CD14-positive monocyte (primary cell): ENCODE measurements at regions not wholly inside any gene's neighbourhood (a gene's known extent, or its start where the extent isn't known, plus 50 kb on each side); places are given as distances from the start of the nearest gene placed in this dataset.

Experiments
- DNase-seq, 3 donors: peaks; one replicate each; pipeline ENCODE4 v3.0.0-alpha.2; 2011 to 2022
- H2AFZ ChIP-seq: 2 replicates; pipeline ENCODE4 v1.6.0; 2012; ENCODE audit warnings: mild to moderate bottlenecking, low read depth, low read length, inconsistent platforms; ENCODE audit not compliant: insufficient read depth, poor library complexity, severe bottlenecking
- H3K27ac ChIP-seq, 2 donors: 1 replicate in 1 of 2; 2 replicates in 1 of 2; pipeline ENCODE4 v1.5.1; 2012 to 2013; ENCODE audit warnings: low read length in 2 of 2, control low read depth in 1 of 2, inconsistent platforms in 1 of 2, low read depth in 1 of 2, mild to moderate bottlenecking in 1 of 2
- H3K27me3 ChIP-seq, 2 donors: one replicate each; pipeline versions ENCODE4 v1.6.0 to v1.6.1; 2011 to 2013; ENCODE audit warnings: low read length in 2 of 2; ENCODE audit not compliant: control insufficient read depth in 2 of 2, insufficient read depth in 2 of 2
- H3K36me3 ChIP-seq, 2 donors: replicated peaks in 1 of 2; 1 replicate in 1 of 2; 2 replicates in 1 of 2; pipeline versions ENCODE4 v1.5.1 to v1.6.1; 2012 to 2013; ENCODE audit warnings: low read length in 2 of 2, control low read depth in 1 of 2, inconsistent platforms in 1 of 2, mild to moderate bottlenecking in 1 of 2; ENCODE audit not compliant: insufficient read depth in 2 of 2, control insufficient read depth in 1 of 2
- H3K4me1 ChIP-seq, 2 donors: 1 replicate in 1 of 2; 2 replicates in 1 of 2; pipeline versions ENCODE4 v1.5.1 to v1.6.1; 2012 to 2013; ENCODE audit warnings: low read length in 2 of 2, control low read depth in 1 of 2, inconsistent platforms in 1 of 2, mild to moderate bottlenecking in 1 of 2, moderate library complexity in 1 of 2; ENCODE audit not compliant: insufficient read depth in 2 of 2, control insufficient read depth in 1 of 2
- H3K4me2 ChIP-seq: replicated peaks from 2 replicates; pipeline ENCODE3; 2012; ENCODE audit warnings: low read length, moderate library complexity, mild to moderate bottlenecking; ENCODE audit not compliant: poor library complexity, severe bottlenecking; ENCODE audit errors: extremely low read depth
- H3K4me3 ChIP-seq, 3 experiments: fragments of 200-600 bp in 1 of 3; sonication (generic) in 1 of 3; replicated peaks in 1 of 3; 1 replicate in 2 of 3; 2 replicates in 1 of 3; pipeline ENCODE4 v1.5.1; 2011 to 2013; ENCODE audit warnings: low read length in 3 of 3, mild to moderate bottlenecking in 3 of 3, control low read depth in 2 of 3, low read depth in 2 of 3, inconsistent platforms in 1 of 3, moderate library complexity in 1 of 3
- H3K79me2 ChIP-seq: 2 replicates; pipeline ENCODE4 v1.6.0; 2012; ENCODE audit warnings: mild to moderate bottlenecking, control low read depth, inconsistent platforms, low read length, moderate library complexity; ENCODE audit not compliant: insufficient read depth
- H3K9ac ChIP-seq: 2 replicates; pipeline ENCODE4 v1.6.0; 2017; ENCODE audit warnings: low read length, mild to moderate bottlenecking; ENCODE audit not compliant: insufficient read depth, poor library complexity, severe bottlenecking
- H3K9me3 ChIP-seq, 2 donors: replicated peaks in 1 of 2; 1 replicate in 1 of 2; 2 replicates in 1 of 2; pipeline versions ENCODE4 v1.5.1 to v1.6.1; 2012 to 2013; ENCODE audit warnings: low read length in 2 of 2, control low read depth in 1 of 2; ENCODE audit not compliant: control insufficient read depth in 1 of 2, insufficient read depth in 1 of 2
- H4K20me1 ChIP-seq: 2 replicates; pipeline ENCODE4 v1.6.0; 2012; ENCODE audit warnings: mild to moderate bottlenecking, low read length, control low read depth, moderate library complexity; ENCODE audit not compliant: insufficient read depth
- H3K27ac Mint-ChIP-seq, 7 donors: one replicate each; pipeline ENCODE4 v1.8.0; 2020; ENCODE audit warnings: mild to moderate bottlenecking in 7 of 7, mixed read lengths in 7 of 7, moderate library complexity in 6 of 7, inconsistent platforms in 2 of 7
- H3K27me3 Mint-ChIP-seq, 3 donors: one replicate each; pipeline ENCODE4 v1.8.0; 2021 to 2022; ENCODE audit warnings: low read depth in 3 of 3, mild to moderate bottlenecking in 3 of 3, mixed read lengths in 3 of 3, moderate library complexity in 3 of 3, inconsistent platforms in 1 of 3
- H3K36me3 Mint-ChIP-seq, 2 donors: one replicate each; pipeline ENCODE4 v1.8.0; 2020; ENCODE audit warnings: mixed read lengths in 2 of 2, inconsistent platforms in 1 of 2, mild to moderate bottlenecking in 1 of 2
- H3K4me1 Mint-ChIP-seq: one replicate; pipeline ENCODE4 v1.8.0; 2020; ENCODE audit warnings: mild to moderate bottlenecking, mixed read lengths
- H3K4me3 Mint-ChIP-seq, 2 donors: one replicate each; pipeline ENCODE4 v1.8.0; 2020; ENCODE audit warnings: mild to moderate bottlenecking in 2 of 2, mixed read lengths in 2 of 2, moderate library complexity in 1 of 2
- H3K9me3 Mint-ChIP-seq, 7 donors: one replicate each; pipeline ENCODE4 v1.8.0; 2020 to 2022; ENCODE audit warnings: mixed read lengths in 7 of 7, mild to moderate bottlenecking in 6 of 7, moderate library complexity in 6 of 7, inconsistent platforms in 2 of 7
- CTCF ChIP-seq: fragments of 200-600 bp; IDR thresholded peaks from one replicate; pipeline ENCODE4 v1.8.0; 2022; ENCODE audit warnings: antibody characterized with exemption, mild to moderate bottlenecking
- WGBS: methylation state at CpG from one replicate; pipeline ENCODE4 v1.1.5; 2013; ENCODE audit warnings: missing lambda C conversion rate; ENCODE audit not compliant: insufficient coverage; 5-methylcytosine and 5-hydroxymethylcytosine counted together
- intact Hi-C, 2 donors: fragments of 100-400 bp; cut with micrococcal nuclease; formaldehyde crosslinking; loops; one replicate each; pipeline versions ENCODE4 v1.15.0 to v1.15.1; 2023

DNA sequence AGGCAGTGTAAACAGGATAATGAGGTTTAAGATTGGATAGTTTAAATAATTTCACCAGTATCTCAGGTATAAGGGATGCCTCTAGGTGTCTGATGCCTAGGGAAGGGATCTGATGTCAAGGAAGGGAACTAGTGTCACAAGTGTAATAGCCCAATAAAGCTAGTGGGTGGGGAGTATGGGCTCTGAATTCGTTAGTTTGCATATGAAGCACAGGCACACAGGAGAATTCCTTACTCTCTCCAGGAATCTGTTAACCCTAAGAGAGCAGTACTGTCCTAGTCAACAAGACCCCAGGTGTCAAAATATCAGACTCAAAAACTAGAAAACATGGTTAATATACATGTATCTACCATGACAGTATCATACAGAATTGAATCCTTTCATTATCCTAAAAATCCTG, 352.5 kb upstream of the CYLC2 start:
- no peaks in the 10 kb centered on the region for H3K36me3 Mint-ChIP-seq
- TF ChIP-seq CTCF: no peak
- no peak overlapping the region for H3K4me2 ChIP-seq
- no peaks in the 10 kb centered on the region for H3K36me3 ChIP-seq
- no peaks in the 10 kb centered on the region for H4K20me1 ChIP-seq
- H3K27ac ChIP-seq: no peak overlapping the region
- peaks cover 0 to 1% (median 0%) of the 10 kb centered on the region in 3 donors for H3K27me3 Mint-ChIP-seq
- no CpG with 5 or more reads among the region's 1 CpG for WGBS
- H3K27ac Mint-ChIP-seq: no peak overlapping the region
- H3K79me2 ChIP-seq: no peaks in the 10 kb centered on the region
- no peaks in the 10 kb centered on the region for H3K4me1 Mint-ChIP-seq
- H3K4me1 ChIP-seq: no peaks in the 10 kb centered on the region
- H2AFZ ChIP-seq: no peak overlapping the region
- intact Hi-C loops: no loop called here
- H3K9me3 ChIP-seq: peaks cover 0 to 5% of the 10 kb centered on the region in 2 donors
- H3K9ac ChIP-seq: no peak overlapping the region
- DNase-seq: no peak
- no peaks in the 10 kb centered on the region for H3K27me3 ChIP-seq
- H3K4me3 ChIP-seq: no peak overlapping the region
- H3K4me3 Mint-ChIP-seq: no peak overlapping the region
- H3K9me3 Mint-ChIP-seq: peaks cover 0 to 5% (median 0%) of the 10 kb centered on the region in 7 donors

DNA sequence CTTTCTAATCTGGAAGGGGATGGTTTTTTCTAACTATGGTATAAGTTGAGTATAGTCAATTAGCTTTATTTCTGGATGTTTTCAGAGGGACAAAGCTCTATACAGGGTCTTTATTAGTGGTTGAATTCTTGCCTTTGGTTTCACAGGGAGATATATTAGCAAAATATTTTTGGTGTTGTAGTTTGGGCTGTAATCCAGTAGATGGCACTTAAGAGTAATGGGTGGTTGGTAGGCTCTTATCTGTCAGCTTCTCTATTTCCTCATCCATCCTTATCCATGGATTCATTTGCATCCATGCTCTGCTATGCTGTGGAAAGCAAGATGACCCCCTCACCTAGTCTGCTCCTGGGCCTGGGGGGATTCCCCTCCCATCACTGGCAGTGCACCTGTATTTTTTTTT, 363.6 kb upstream of the CYLC2 start:
- no peak for DNase-seq
- Histone ChIP-seq H2AFZ (no peak overlapping the region), H3K79me2 (no peaks in the 10 kb centered on the region), H3K27me3 (no peaks in the 10 kb centered on the region), H4K20me1 (no peaks in the 10 kb centered on the region), H3K4me1 (no peaks in the 10 kb centered on the region), H3K4me3 (no peak overlapping the region), H3K9ac (no peak overlapping the region), H3K36me3 (no peaks in the 10 kb centered on the region), H3K27ac (no peak overlapping the region), H3K4me2 (no peak overlapping the region), H3K9me3 (peaks cover 0 to 7% of the 10 kb centered on the region in 2 donors)
- H3K4me1 Mint-ChIP-seq: no peaks in the 10 kb centered on the region
- no peaks in the 10 kb centered on the region for H3K36me3 Mint-ChIP-seq
- intact Hi-C loops: no loop called here
- H3K27me3 Mint-ChIP-seq: peaks cover 0 to 1% (median 0%) of the 10 kb centered on the region in 3 donors
- no peak overlapping the region for H3K4me3 Mint-ChIP-seq
- peaks cover 0 to 9% (median 4%) of the 10 kb centered on the region in 7 donors for H3K9me3 Mint-ChIP-seq
- no peak for TF ChIP-seq CTCF
- no peak overlapping the region for H3K27ac Mint-ChIP-seq
